H1 (cell line): ENCODE measurements at regions not wholly inside any gene's neighbourhood (a gene's known extent, or its start where the extent isn't known, plus 50 kb on each side); places are given as distances from the start of the nearest gene placed in this dataset.

Experiments
- ASH2L ChIP-seq: fragments of 200-600, 300-600 bp; sonication (generic); IDR thresholded peaks from one replicate; pipeline ENCODE4 v1.7.1; 2017; ENCODE audit warnings: low read length
- CTCF ChIP-seq, 3 experiments: IDR thresholded peaks; 1 replicate in 2 of 3; 2 replicates in 1 of 3; pipeline versions ENCODE4 v1.5.1 to v1.6.1; 2011; ENCODE audit warnings: low read length in 3 of 3, mild to moderate bottlenecking in 3 of 3, inconsistent platforms in 2 of 3, low read depth in 1 of 3, moderate library complexity in 1 of 3; ENCODE audit not compliant: insufficient read depth in 1 of 3; ENCODE audit errors: control extremely low read depth in 1 of 3
- EP300 ChIP-seq, 2 experiments: IDR thresholded peaks; 1 replicate in 1 of 2; 2 replicates in 1 of 2; pipeline ENCODE4 v1.6.1; 2011 to 2012; ENCODE audit warnings: low read depth in 2 of 2, low read length in 2 of 2, mild to moderate bottlenecking in 2 of 2, borderline replicate concordance in 1 of 2, inconsistent platforms in 1 of 2, moderate library complexity in 1 of 2
- POLR2A ChIP-seq, 2 experiments: IDR thresholded peaks; 1 replicate in 1 of 2; 2 replicates in 1 of 2; pipeline ENCODE4 v1.6.1; 2011; ENCODE audit warnings: low read depth in 2 of 2, low read length in 2 of 2, mild to moderate bottlenecking in 2 of 2; ENCODE audit errors: control extremely low read depth in 1 of 2
- POLR2AphosphoS5 ChIP-seq: IDR thresholded peaks from 2 replicates; pipeline ENCODE4 v1.6.1; 2011; ENCODE audit warnings: low read depth, low read length
- USF2 ChIP-seq: IDR thresholded peaks from 2 replicates; pipeline ENCODE4 v1.6.1; 2011; ENCODE audit warnings: low read length, improper control_type of control experiment
- YY1 ChIP-seq: IDR thresholded peaks from 2 replicates; pipeline ENCODE4 v1.6.1; 2011; ENCODE audit warnings: low read depth, mild to moderate bottlenecking, low read length

GRCh38 chr4:176571206-176571605 lies 221.5 kb downstream of the VEGFC start:
- TF ChIP-seq CTCF (IDR thresholded peaks at IDR 0.05; ENCODE audit: control extremely low read depth in 1 of 3, insufficient read depth in 1 of 3, low read depth in 1 of 3, low read length in 3 of 3), result no peak
- no peak for TF ChIP-seq POLR2A (IDR thresholded peaks at IDR 0.05; ENCODE audit: control extremely low read depth in 1 of 2, low read depth in 2 of 2, low read length in 2 of 2)
- no peak for TF ChIP-seq EP300 (IDR thresholded peaks at IDR 0.05; ENCODE audit: borderline replicate concordance in 1 of 2, low read depth in 2 of 2, low read length in 2 of 2)
- TF ChIP-seq USF2, result no peak
- TF ChIP-seq YY1, result no peak
- no peak for TF ChIP-seq ASH2L
- no peak for TF ChIP-seq POLR2AphosphoS5
